GM12878 (cell line): ENCODE measurements at regions not wholly inside any gene's neighbourhood (a gene's known extent, or its start where the extent isn't known, plus 50 kb on each side); places are given as distances from the start of the nearest gene placed in this dataset.

ENCODE experiments used
- ATAC-seq: fragments of 200-7000 bp; cut with Tn5 transposase; 3 replicates; pipeline ENCODE4 v1.9.1; 2020; ENCODE audit warnings: mild to moderate bottlenecking, moderate library complexity
- BruUV-seq: library from RNA; stranded (reverse); fragments of 400-500 nt; replicated peaks from 2 replicates; lab custom pipeline; 2021; lab: Mats Ljungman, UMichigan
- CTCF ChIA-PET: fragments of 300-600 bp; sonication (Branson Sonifier 250); formaldehyde crosslinking; extraction: SDS; loops from one replicate; lab custom pipeline; 2021; ENCODE audit warnings: inconsistent platforms; lab: Yijun Ruan, JAX
- POLR2A ChIA-PET: fragments of 350-600 bp; formaldehyde crosslinking; extraction: SDS; loops from one replicate; lab custom pipeline; 2021; ENCODE audit warnings: inconsistent platforms; lab: Charles Lee
- RAD21 ChIA-PET: fragments of 300-600 bp; sonication (Branson Sonifier 250); formaldehyde crosslinking; loops from one replicate; lab custom pipeline; 2023; ENCODE audit warnings: antibody characterized with exemption; ENCODE audit not compliant: unreplicated experiment; lab: Charles Lee
- SMC1A ChIA-PET: fragments of 300-600 bp; sonication (Branson Sonifier 250); formaldehyde crosslinking; loops from one replicate; lab custom pipeline; 2023; ENCODE audit not compliant: unreplicated experiment, uncharacterized antibody; lab: Charles Lee
- DNase-seq: peaks from one replicate; pipeline ENCODE4 v3.0.0-alpha.2; 2011; ENCODE audit warnings: low read depth, low spot score
- FAIRE-seq: peaks from 3 replicates; lab custom pipeline; 2011; peaks lifted over from hg19 to GRCh38; lab: Jason Lieb, UNC
- H2AFZ ChIP-seq: 2 replicates; pipeline ENCODE4 v1.6.0; 2011; ENCODE audit warnings: low read depth, low read length, control low read depth; ENCODE audit not compliant: control insufficient read depth
- H3K27ac ChIP-seq: 2 replicates; pipeline ENCODE4 v1.5.1; 2011; ENCODE audit warnings: control low read depth; ENCODE audit not compliant: control insufficient read depth, insufficient read depth
- H3K27me3 ChIP-seq, 2 experiments: replicated peaks in 1 of 2; 2 replicates each; pipeline versions ENCODE4 v1.6.0 to v1.6.1; 2011; ENCODE audit warnings: low read length in 1 of 2; ENCODE audit not compliant: control insufficient read depth in 2 of 2, insufficient read depth in 2 of 2
- H3K36me3 ChIP-seq, 2 experiments: 2 replicates each; pipeline ENCODE4 v1.5.1; 2011; ENCODE audit warnings: low read length in 1 of 2; ENCODE audit not compliant: control insufficient read depth in 2 of 2, insufficient read depth in 2 of 2
- H3K4me1 ChIP-seq: 2 replicates; pipeline ENCODE4 v1.6.1; 2011; ENCODE audit warnings: mild to moderate bottlenecking, low read length, moderate library complexity, mixed read lengths; ENCODE audit not compliant: control insufficient read depth, insufficient read depth
- H3K4me2 ChIP-seq: 2 replicates; pipeline ENCODE4 v1.6.0; 2011; ENCODE audit warnings: control low read depth; ENCODE audit not compliant: control insufficient read depth, insufficient read depth
- H3K4me3 ChIP-seq: fragments of 200-600 bp; sonication (generic); 2 replicates; pipeline ENCODE4 v1.5.1; 2016
- H3K79me2 ChIP-seq: 2 replicates; pipeline ENCODE4 v1.6.0; 2011; ENCODE audit warnings: low read length; ENCODE audit not compliant: control insufficient read depth, insufficient read depth
- H3K9ac ChIP-seq: 2 replicates; pipeline ENCODE4 v1.8.0; 2011; ENCODE audit warnings: low read length, control low read depth, mixed read lengths; ENCODE audit not compliant: control insufficient read depth, insufficient read depth
- H3K9me3 ChIP-seq: replicated peaks from 3 replicates; pipeline ENCODE4 v1.5.1; 2011; ENCODE audit warnings: mild to moderate bottlenecking, low read length; ENCODE audit not compliant: control insufficient read depth, insufficient read depth
- H4K20me1 ChIP-seq: 2 replicates; pipeline ENCODE4 v1.6.0; 2011; ENCODE audit not compliant: control insufficient read depth, insufficient read depth
- CTCF ChIP-seq, 3 experiments: IDR thresholded peaks in 2 of 3; conservative IDR thresholded peaks in 1 of 3; 2 replicates each; pipeline ENCODE4 v1.5.1; 2011; ENCODE audit warnings: low read depth in 3 of 3, low read length in 3 of 3, mild to moderate bottlenecking in 3 of 3, control low read depth in 2 of 3, moderate library complexity in 2 of 3, inconsistent platforms in 1 of 3, mixed read lengths in 1 of 3; ENCODE audit not compliant: control insufficient read depth in 2 of 3, insufficient read depth in 1 of 3; ENCODE audit errors: extremely low read depth in 1 of 3
- CUX1 ChIP-seq: IDR thresholded peaks from 2 replicates; pipeline ENCODE4 v1.6.1; 2012; ENCODE audit warnings: improper control_type of control experiment, low read depth, low read length; ENCODE audit not compliant: insufficient replicate concordance
- MAX ChIP-seq: IDR thresholded peaks from 2 replicates; pipeline ENCODE4 v1.6.1; 2012; ENCODE audit warnings: low read depth, low read length, improper control_type of control experiment
- PAX8 ChIP-seq: fragments of 450-650 bp; IDR thresholded peaks from 2 replicates; pipeline ENCODE4 v1.6.1; 2017; ENCODE audit warnings: mild to moderate bottlenecking, moderate library complexity
- PKNOX1 ChIP-seq: fragments of 450-650 bp; IDR thresholded peaks from 2 replicates; pipeline ENCODE4 v1.6.1; 2016; ENCODE audit warnings: mild to moderate bottlenecking
- POLR2AphosphoS5 ChIP-seq: IDR thresholded peaks from 2 replicates; pipeline ENCODE4 v1.6.1; 2011; ENCODE audit warnings: mild to moderate bottlenecking, low read length, inconsistent platforms
- RAD21 ChIP-seq: IDR thresholded peaks from 2 replicates; pipeline ENCODE4 v1.6.1; 2011; ENCODE audit warnings: mild to moderate bottlenecking, low read depth, low read length, moderate library complexity; ENCODE audit not compliant: insufficient read depth
- RCOR1 ChIP-seq: conservative IDR thresholded peaks from 2 replicates; pipeline ENCODE4 v1.6.1; 2012; ENCODE audit warnings: low read depth, low read length, improper control_type of control experiment
- RUNX3 ChIP-seq: IDR thresholded peaks from 2 replicates; pipeline ENCODE4 v1.6.1; 2012; ENCODE audit warnings: low read length, inconsistent platforms
- SIN3A ChIP-seq: IDR thresholded peaks from 2 replicates; pipeline ENCODE4 v1.6.1; 2012; ENCODE audit warnings: low read depth, low read length, improper control_type of control experiment
- TCF7 ChIP-seq: IDR thresholded peaks from 2 replicates; pipeline ENCODE4 v1.6.1; 2014; ENCODE audit warnings: antibody characterized with exemption, borderline replicate concordance
- ZBTB4 ChIP-seq: fragments of 450-650 bp; formaldehyde crosslinking; IDR thresholded peaks from 2 replicates; pipeline ENCODE4 v1.4.0; 2022; ENCODE audit warnings: mild to moderate bottlenecking, moderate library complexity
- WGBS: methylation state at CpG from one replicate; pipeline ENCODE4 v1.1.6; 2016; ENCODE audit warnings: low lambda C conversion rate; ENCODE audit not compliant: insufficient replicate concordance, insufficient coverage; ENCODE audit errors: missing lambda C conversion rate; 5-methylcytosine and 5-hydroxymethylcytosine counted together
- in situ Hi-C: fragments of 300-500 bp; cut with MboI; formaldehyde crosslinking; loops from 9 replicates; pipeline ENCODE4 v1.14.3; 2018; ENCODE audit warnings: mixed read lengths
- intact Hi-C: fragments of 100-400 bp; cut with micrococcal nuclease; formaldehyde crosslinking; loops from one replicate; pipeline ENCODE4 v1.14.2; 2022; ENCODE audit not compliant: unreplicated experiment

GRCh38 chr6:141704151-141704550, 428.6 kb upstream of the GJE1 start (continued):
- TF ChIP-seq ZBTB4: no peak
- TF ChIP-seq RAD21: no peak
- no peak for TF ChIP-seq POLR2AphosphoS5

- Histone ChIP-seq H3K36me3 (no peaks in the 10 kb centered on the region), H3K79me2 (no peaks in the 10 kb centered on the region), H3K9me3 (no peaks in the 10 kb centered on the region), H3K9ac (no peak overlapping the region), H3K4me2 (no peak overlapping the region), H4K20me1 (no peaks in the 10 kb centered on the region), H2AFZ (no peak overlapping the region), H3K27ac (no peak overlapping the region), H3K4me1 (no peaks in the 10 kb centered on the region), H3K27me3 (no peaks in the 10 kb centered on the region), H3K4me3 (no peak overlapping the region)
- ATAC-seq: no peak
- WGBS: 58% methylated on average over 2 of the region's 2 CpGs
- in situ Hi-C loops (no loop called here), intact Hi-C loops (no loop called here)
- BruUV-seq: no TSS peak
- ChIA-PET POLR2A (no interaction called here), CTCF (no interaction called here), RAD21 (no interaction called here), SMC1A (no interaction called here)
- FAIRE-seq: no peak
- no peak for DNase-seq
- no peak for TF ChIP-seq PKNOX1
- TF ChIP-seq PAX8: no peak
- TF ChIP-seq TCF7: no peak
- TF ChIP-seq RUNX3: no peak
- TF ChIP-seq CTCF (IDR thresholded peaks at IDR 0.05 in 2 of 3, conservative IDR thresholded peaks at IDR 0.05 in 1 of 3; ENCODE audit: control insufficient read depth in 2 of 3, extremely low read depth in 1 of 3, insufficient read depth in 1 of 3, low read depth in 3 of 3, low read length in 3 of 3): no peak
- no peak for TF ChIP-seq CUX1
- no peak for TF ChIP-seq RCOR1
- TF ChIP-seq SIN3A: no peak
- TF ChIP-seq MAX: no peak
These were observed 431.0 kb upstream of the GJE1 start for GRCh38 chr6:141701732-141702131.
